ENCODE measurements at regions not wholly inside any gene's neighbourhood (a gene's known extent, or its start where the extent isn't known, plus 50 kb on each side); places are given as distances from the start of the nearest gene placed in this dataset.

DNA sequence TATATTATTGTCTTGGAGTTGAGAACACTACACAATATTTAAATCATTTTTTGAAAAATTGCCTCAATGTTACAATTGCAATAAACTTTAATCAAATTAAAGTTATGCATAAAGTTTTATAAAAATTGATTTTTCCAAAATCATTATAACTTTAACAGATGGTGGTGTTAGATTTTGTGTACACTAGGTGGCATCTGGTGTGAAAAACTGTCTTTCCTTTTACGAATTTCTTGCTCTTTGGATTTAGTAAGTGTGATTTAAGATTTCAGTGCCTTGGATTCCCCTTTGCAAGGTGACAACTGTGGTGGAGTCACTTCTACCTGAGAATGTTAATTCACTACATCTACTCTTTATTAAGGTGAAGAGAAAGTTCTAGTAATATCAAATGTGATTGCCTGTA, 91.6 kb downstream of the AREG start:
- ATAC-seq: no peak
- no peaks in the 10 kb centered on the region for H3K36me3 Mint-ChIP-seq (ENCODE audit: insufficient read depth)
- DNase-seq: no peak
- no peak overlapping the region for H3K4me3 Mint-ChIP-seq
- H3K4me1 Mint-ChIP-seq (ENCODE audit: low read depth): no peaks in the 10 kb centered on the region
- peaks cover 5% of the 10 kb centered on the region for H3K27me3 Mint-ChIP-seq (ENCODE audit: low read depth)
- no peaks in the 10 kb centered on the region for H3K9me3 Mint-ChIP-seq

- Mint-ChIP-seq H3K27me3 (ENCODE audit: low read depth) (peaks cover 5% of the 10 kb centered on the region), H3K4me3 (no peak overlapping the region), H3K36me3 (ENCODE audit: insufficient read depth) (no peaks in the 10 kb centered on the region), H3K9me3 (no peaks in the 10 kb centered on the region), H3K4me1 (ENCODE audit: low read depth) (peaks cover 1% of the 10 kb centered on the region)
- no peak for ATAC-seq
- DNase-seq: no peak
These were observed 92.5 kb downstream of the AREG start for GRCh38 chr4:74537459-74537858.

GRCh38 chr4:74539044-74539790, 94.3 kb downstream of the AREG start:
- Mint-ChIP-seq H3K9me3 (no peaks in the 10 kb centered on the region), H3K27me3 (ENCODE audit: low read depth) (peaks cover 5% of the 10 kb centered on the region), H3K4me3 (no peak overlapping the region), H3K36me3 (ENCODE audit: insufficient read depth) (no peaks in the 10 kb centered on the region), H3K4me1 (ENCODE audit: low read depth) (peaks cover 7% of the 10 kb centered on the region)
- ATAC-seq (no peak), DNase-seq (no peak)

DNA sequence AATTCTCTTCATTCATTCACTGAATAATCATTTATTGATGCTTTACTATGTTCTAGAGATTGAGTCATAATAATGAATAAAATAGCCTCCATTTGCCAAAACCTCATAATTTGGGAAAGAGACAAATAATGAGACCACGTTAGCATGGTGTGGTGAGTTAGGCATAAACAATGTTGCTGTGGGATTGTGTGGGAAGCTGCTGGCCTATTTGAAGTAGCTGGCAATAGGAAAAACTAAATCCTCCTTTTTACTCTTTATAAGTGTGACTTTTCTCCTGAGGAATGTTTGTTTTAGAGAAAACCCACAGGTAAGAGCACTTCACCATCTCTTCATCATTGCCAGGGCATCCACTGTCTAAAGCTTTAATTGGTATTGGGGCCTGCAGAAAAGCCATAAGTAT, 95.3 kb downstream of the AREG start:
- no peaks in the 10 kb centered on the region for H3K9me3 Mint-ChIP-seq

GRCh38 chr4:74541667-74542066, 96.7 kb downstream of the AREG start:
- Mint-ChIP-seq H3K27me3 (ENCODE audit: low read depth) (peaks cover 5% of the 10 kb centered on the region), H3K4me3 (no peak overlapping the region), H3K9me3 (no peaks in the 10 kb centered on the region), H3K36me3 (ENCODE audit: insufficient read depth) (no peaks in the 10 kb centered on the region), H3K4me1 (ENCODE audit: low read depth) (peaks cover 7% of the 10 kb centered on the region)
- DNase-seq: no peak
- no peak for ATAC-seq

More for the DNA sequence above, 95.3 kb downstream of the AREG start:
- H3K4me3 Mint-ChIP-seq: no peak overlapping the region
- peaks cover 5% of the 10 kb centered on the region for H3K27me3 Mint-ChIP-seq (ENCODE audit: low read depth)
- DNase-seq (no peak), ATAC-seq (no peak)
- H3K4me1 Mint-ChIP-seq (ENCODE audit: low read depth): peaks cover 7% of the 10 kb centered on the region
- no peaks in the 10 kb centered on the region for H3K36me3 Mint-ChIP-seq (ENCODE audit: insufficient read depth)

DNA sequence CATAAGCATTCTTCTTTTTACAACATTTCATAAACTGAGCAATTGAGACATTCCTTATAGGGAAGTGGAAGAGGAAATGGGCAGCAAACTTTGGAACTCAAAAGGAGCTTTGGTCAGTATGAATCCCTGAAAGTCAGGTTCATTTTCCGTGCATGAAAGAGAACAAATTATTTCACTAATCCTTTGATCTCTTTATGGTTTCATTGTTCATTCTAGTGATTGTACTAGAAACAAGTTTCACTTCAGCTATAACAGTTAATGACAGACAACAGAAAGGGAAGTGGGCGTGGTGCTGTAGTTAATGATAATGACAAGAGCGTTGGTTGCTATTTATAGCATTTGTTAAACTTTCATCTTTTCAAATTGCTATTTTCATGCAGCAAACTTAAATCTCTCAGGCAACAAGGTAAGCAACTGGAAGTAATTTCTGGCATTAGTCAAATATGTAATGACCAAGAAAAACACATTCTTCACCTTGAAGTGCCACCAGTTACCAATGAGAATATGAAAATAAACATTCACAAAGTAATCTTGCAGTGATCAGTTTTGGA, 98.4 kb downstream of the AREG start:
- Mint-ChIP-seq H3K9me3 (no peaks in the 10 kb centered on the region), H3K36me3 (ENCODE audit: insufficient read depth) (no peaks in the 10 kb centered on the region), H3K27me3 (ENCODE audit: low read depth) (no peaks in the 10 kb centered on the region), H3K4me3 (no peak overlapping the region), H3K4me1 (ENCODE audit: low read depth) (peaks cover 7% of the 10 kb centered on the region)
- ATAC-seq: no peak
- no peak for DNase-seq

- Mint-ChIP-seq H3K27me3 (ENCODE audit: low read depth) (no peaks in the 10 kb centered on the region), H3K4me3 (no peak overlapping the region), H3K36me3 (ENCODE audit: insufficient read depth) (no peaks in the 10 kb centered on the region), H3K4me1 (ENCODE audit: low read depth) (peaks cover 7% of the 10 kb centered on the region), H3K9me3 (no peaks in the 10 kb centered on the region)
- ATAC-seq (no peak), DNase-seq (no peak)
These were observed 99.0 kb downstream of the AREG start for GRCh38 chr4:74543983-74544382.

DNA sequence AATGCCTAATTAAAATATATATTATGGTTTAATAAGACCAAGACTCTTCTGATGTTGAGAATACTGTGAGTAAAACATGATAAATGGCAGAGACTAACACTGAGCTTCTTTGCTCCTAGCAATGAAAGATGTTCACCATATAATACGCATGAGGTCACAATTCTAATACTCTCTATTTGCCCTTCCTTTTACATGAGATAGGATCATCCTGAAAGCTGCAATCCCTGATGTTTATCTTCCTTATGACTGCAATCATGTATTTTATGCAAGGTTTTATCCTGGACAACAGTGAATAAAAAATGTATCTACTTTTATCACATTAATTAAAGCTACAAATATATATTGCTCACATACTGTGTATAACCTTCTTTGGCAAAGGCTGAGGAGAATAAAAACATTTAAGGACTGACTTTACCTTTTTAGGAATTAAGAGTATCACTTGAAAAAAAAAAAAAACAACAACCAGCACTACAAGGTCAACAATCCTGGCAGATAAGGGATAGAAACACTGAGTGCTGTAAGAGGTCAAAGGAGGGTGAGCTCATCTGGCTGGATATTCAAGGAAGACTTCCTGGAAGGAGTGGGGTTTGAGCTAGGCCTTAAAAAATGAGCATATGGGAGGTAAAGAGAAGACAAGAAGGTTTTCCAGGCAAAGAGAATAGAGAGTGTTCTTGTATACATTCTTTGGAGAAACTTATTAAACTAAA, 99.9 kb downstream of the AREG start:
- ATAC-seq (no peak), DNase-seq (no peak)
- no peaks in the 10 kb centered on the region for H3K9me3 Mint-ChIP-seq
- no peaks in the 10 kb centered on the region for H3K27me3 Mint-ChIP-seq (ENCODE audit: low read depth)
- no peaks in the 10 kb centered on the region for H3K36me3 Mint-ChIP-seq (ENCODE audit: insufficient read depth)
- no peak overlapping the region for H3K4me3 Mint-ChIP-seq
- peaks cover 7% of the 10 kb centered on the region for H3K4me1 Mint-ChIP-seq (ENCODE audit: low read depth)

- Mint-ChIP-seq H3K9me3 (no peaks in the 10 kb centered on the region), H3K4me1 (ENCODE audit: low read depth) (peaks cover 7% of the 10 kb centered on the region), H3K36me3 (ENCODE audit: insufficient read depth) (no peaks in the 10 kb centered on the region), H3K27me3 (ENCODE audit: low read depth) (no peaks in the 10 kb centered on the region), H3K4me3 (no peak overlapping the region)
- DNase-seq (no peak), ATAC-seq (no peak)
These were observed 100.5 kb downstream of the AREG start for GRCh38 chr4:74545448-74545847.

DNA sequence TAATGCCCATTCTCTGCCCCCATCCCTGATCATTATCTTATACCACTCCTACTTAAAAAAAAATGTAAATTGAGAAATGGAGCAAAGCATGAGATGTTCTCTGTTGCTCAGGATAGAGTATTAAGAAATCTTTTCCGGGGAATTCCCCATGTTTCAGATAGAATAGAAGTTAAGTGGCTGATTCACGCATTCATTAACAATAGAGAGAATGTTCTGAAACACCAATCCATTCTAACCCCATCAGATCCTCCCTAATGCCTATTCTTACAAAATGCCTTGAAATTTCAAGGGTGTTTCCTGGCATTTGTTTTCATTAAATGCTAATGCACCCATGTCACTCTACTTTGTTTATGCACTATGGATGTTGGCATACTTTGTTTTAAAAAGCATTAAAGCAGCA, 101.1 kb downstream of the AREG start:
- Mint-ChIP-seq H3K36me3 (ENCODE audit: insufficient read depth) (no peaks in the 10 kb centered on the region), H3K4me1 (ENCODE audit: low read depth) (peaks cover 7% of the 10 kb centered on the region), H3K9me3 (no peaks in the 10 kb centered on the region), H3K27me3 (ENCODE audit: low read depth) (no peaks in the 10 kb centered on the region), H3K4me3 (no peak overlapping the region)
- ATAC-seq (no peak), DNase-seq (no peak)

- DNase-seq (no peak), ATAC-seq (no peak)
- Mint-ChIP-seq H3K9me3 (no peaks in the 10 kb centered on the region), H3K4me1 (ENCODE audit: low read depth) (peaks cover 7% of the 10 kb centered on the region), H3K36me3 (ENCODE audit: insufficient read depth) (no peaks in the 10 kb centered on the region), H3K4me3 (no peak overlapping the region), H3K27me3 (ENCODE audit: low read depth) (no peaks in the 10 kb centered on the region)
These were observed 102.1 kb downstream of the AREG start for GRCh38 chr4:74547042-74547441.

DNA sequence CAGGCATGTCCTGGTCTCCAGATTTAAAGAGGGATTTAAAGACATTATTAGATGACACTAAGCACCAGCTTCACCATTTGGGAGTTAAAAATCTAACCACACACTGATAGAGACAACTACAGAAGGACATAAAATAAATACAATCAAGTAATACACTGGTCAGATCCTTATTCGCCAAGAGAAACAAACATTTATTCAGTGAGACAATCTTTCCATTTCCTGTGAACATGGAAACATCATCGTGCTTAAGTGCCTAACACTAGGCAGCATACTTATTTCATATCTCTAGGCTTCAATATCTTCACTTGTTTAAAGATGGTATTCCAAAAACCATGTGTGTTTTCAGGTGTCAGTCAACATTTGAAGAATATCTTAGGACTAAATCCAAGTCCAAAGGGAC, 103.6 kb downstream of the AREG start:
- no peaks in the 10 kb centered on the region for H3K9me3 Mint-ChIP-seq
- H3K27me3 Mint-ChIP-seq (ENCODE audit: low read depth): no peaks in the 10 kb centered on the region
- no peak for DNase-seq
- ATAC-seq: no peak
- no peaks in the 10 kb centered on the region for H3K36me3 Mint-ChIP-seq (ENCODE audit: insufficient read depth)
- no peak overlapping the region for H3K4me3 Mint-ChIP-seq
- H3K4me1 Mint-ChIP-seq (ENCODE audit: low read depth): peaks cover under 1% of the 10 kb centered on the region

DNA sequence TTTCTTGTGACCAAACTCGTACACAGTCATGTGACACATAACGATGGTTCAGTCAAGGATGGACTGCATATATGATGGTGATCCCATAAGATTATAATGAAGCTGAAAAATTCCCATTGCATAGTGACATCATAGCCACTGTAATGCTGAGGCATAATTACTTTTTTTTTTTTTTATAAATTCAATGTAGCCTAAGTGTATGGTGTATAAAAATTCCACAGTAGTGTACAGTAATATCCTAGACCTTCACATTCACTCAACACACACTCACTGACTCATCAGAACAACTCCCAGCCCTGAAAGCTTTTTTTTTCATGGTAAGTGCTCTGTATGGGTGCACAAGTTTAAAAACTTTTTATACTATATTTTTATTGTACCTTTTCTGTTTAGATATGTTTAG, 105.0 kb downstream of the AREG start:
- ATAC-seq (no peak), DNase-seq (no peak)
- Mint-ChIP-seq H3K27me3 (ENCODE audit: low read depth) (no peaks in the 10 kb centered on the region), H3K36me3 (ENCODE audit: insufficient read depth) (no peaks in the 10 kb centered on the region), H3K9me3 (no peaks in the 10 kb centered on the region), H3K4me3 (no peak overlapping the region), H3K4me1 (ENCODE audit: low read depth) (no peaks in the 10 kb centered on the region)

- Mint-ChIP-seq H3K27me3 (ENCODE audit: low read depth) (no peaks in the 10 kb centered on the region), H3K4me3 (no peak overlapping the region), H3K36me3 (ENCODE audit: insufficient read depth) (no peaks in the 10 kb centered on the region), H3K9me3 (peaks cover 9% of the 10 kb centered on the region), H3K4me1 (ENCODE audit: low read depth) (no peaks in the 10 kb centered on the region)
- no peak for DNase-seq
- ATAC-seq: no peak
These were observed 110.3 kb downstream of the AREG start for GRCh38 chr4:74555231-74555630.

GRCh38 chr4:74555843-74556242, 110.9 kb downstream of the AREG start:
- DNase-seq: no peak
- Mint-ChIP-seq H3K9me3 (peaks cover 9% of the 10 kb centered on the region), H3K27me3 (ENCODE audit: low read depth) (no peaks in the 10 kb centered on the region), H3K4me3 (no peak overlapping the region), H3K4me1 (ENCODE audit: low read depth) (no peaks in the 10 kb centered on the region), H3K36me3 (ENCODE audit: insufficient read depth) (no peaks in the 10 kb centered on the region)
- ATAC-seq: no peak
